ENCODE measurements at regions not wholly inside any gene's neighbourhood (a gene's known extent, or its start where the extent isn't known, plus 50 kb on each side); places are given as distances from the start of the nearest gene placed in this dataset.

DNA sequence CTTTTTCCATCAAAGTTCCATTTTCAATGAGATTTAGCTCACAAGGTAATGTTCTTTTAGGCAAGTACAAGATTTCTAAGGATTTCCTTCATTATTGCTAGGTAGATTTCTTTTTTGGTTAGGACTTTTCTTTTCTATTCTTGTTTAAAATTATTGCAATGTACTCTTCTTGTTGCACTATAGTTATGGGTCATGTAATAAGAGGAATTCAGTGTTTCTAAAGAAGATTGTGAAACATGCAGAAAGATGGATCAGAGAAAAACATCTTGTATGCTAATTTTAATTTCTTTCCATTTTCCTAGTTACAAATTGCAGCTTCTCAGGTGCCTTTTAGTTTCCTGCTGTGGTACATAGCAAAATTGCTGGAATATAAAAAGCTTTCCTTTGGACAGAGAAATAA lies 56.1 kb downstream of the BTG1 start:
- no peak for DNase-seq (ENCODE audit: low read depth in 2 of 2)

DNA sequence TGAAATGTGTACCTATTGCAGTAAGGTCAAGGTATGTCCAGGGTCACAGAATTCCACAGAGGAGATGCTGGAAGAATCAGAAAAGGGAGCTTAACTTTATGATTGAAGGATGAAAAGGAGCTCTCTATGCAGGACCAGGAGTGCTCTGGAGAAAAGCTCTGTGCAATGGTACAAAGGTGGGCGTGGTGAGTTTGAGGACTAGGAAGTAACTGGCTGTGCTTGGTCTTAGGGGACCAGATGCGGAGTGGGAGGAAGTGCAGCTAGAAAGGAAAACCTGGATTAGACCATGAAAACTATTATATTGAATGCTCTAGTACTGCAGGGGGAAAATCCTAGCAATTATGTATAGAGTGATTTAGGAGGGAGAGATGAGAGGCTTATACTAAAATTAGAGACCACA lies 56.8 kb downstream of the BTG1 start:
- DNase-seq (ENCODE audit: low read depth in 2 of 2), result no peak

DNA sequence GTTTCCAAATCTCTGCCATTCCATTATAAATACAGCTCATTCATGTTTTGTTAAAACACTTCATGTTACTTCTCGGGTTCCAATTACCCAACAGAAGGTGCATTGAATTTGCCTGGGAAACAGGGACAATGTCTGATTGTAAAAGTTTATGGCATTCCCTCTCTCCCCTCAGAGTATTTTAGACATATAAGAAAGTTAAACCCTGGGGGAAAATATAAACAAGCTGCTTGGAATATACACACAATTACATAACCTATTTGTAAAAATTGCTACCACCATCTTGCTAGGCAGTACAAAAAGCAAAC lies 60.0 kb downstream of the BTG1 start:
- no peak for DNase-seq (ENCODE audit: low read depth in 2 of 2)

DNA sequence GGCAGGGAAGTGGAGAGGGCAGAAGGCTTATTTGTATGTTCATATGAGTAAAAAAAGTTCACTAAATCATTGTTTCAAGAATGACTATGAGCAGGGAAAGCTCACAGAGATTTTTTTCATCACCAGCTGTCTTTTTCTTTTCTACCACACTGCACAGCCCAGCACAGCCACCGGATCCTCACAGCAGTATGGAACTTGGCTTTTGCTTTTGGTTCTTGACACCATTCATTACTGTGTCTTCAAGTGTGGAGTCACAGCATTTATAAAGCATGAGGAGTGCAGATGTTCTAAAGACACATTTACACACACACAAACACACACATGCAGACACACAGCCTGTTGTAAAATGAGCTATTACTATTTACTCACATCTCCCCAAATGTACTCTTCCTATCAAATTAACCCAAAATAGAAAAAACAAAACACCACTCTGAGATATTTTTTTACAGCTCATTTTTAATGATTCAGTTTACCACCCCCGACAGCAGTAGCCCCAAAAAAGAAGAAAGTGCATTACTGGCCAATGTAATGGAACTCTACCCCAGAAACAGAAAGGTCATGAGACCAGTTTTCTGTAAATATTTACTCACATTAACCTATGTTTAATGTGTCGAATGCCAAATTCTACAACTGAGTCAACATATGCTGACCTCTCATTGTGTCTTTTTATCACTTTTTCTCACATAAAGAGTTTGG lies 60.5 kb downstream of the BTG1 start:
- no peak for DNase-seq (ENCODE audit: low read depth in 2 of 2)

DNA sequence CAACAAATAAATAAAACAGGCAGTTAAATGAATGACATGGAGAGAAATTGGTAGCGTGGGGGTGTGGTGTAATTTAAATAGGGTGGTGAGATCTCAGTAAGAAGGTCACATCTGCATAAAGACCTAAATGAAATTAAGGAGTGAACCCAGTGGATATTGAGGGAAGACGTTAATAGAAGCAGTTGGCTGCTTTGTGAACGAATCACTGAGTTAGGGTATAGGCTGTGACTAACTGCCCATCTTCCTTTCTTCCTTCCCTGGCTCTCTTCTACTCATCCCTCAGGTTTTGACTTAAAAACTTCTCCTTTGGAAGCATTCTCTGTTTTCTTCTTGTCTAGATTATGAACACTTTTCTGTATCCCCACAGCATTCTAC lies 64.7 kb downstream of the BTG1 start:
- no peak for DNase-seq (ENCODE audit: low read depth in 2 of 2)

DNA sequence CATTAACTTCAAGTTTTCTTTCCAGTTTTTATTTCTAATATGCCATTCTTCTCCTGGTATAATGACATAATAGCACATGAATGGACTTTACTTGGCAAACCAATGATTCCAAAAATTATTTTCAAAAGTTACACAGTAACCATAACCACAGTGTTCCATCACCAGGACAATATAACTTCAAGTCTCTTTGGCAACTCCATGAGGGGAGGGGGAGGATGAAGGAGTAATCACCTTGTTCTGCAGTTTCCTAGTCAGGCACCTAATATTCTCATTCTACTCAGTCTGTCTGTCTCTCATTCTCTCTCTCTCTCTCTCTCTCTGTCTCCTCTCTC lies 66.6 kb downstream of the BTG1 start:
- no peak for DNase-seq (ENCODE audit: low read depth in 2 of 2)

DNA sequence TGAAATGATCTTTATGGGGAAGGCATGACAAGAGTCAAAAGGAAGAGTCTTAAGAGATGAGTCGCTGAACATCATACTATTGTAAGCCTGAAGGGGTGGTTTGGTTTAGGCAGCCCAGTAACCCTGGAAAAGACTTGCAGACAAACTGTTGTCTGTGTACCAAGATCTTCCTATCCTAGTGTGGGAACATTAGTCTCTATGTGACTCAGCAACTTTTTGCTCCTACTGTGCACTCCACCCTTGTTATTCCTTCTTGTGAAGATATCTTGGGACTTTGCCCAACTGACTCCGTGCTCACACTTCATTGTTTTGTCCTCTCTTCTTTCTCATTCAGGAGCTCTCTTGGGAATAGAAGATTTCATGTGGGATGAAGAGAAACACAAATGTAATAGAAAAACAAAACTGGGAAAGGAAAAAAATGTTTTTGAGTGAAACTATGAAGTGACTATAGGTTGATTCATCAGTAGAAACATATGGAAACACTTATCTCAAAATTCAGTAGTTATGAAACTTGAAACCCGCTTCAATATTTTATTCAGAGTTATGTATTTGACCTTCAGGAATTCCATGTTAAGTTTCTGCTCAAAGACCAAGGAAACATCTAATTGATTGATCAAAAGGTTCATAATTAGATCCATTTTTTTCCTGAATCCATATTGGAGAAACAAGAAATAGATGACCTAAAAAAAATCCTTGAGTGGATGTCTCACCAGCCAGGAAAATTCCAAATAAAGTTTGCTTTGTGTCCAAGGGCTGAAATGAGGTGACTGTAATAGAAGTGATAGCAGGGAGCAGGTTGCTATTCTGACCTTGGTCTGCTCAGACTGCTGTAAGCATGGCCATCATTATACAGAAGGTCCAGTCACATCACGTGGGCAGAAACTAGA lies 67.2 kb downstream of the BTG1 start:
- no peak for DNase-seq (ENCODE audit: low read depth in 2 of 2)

DNA sequence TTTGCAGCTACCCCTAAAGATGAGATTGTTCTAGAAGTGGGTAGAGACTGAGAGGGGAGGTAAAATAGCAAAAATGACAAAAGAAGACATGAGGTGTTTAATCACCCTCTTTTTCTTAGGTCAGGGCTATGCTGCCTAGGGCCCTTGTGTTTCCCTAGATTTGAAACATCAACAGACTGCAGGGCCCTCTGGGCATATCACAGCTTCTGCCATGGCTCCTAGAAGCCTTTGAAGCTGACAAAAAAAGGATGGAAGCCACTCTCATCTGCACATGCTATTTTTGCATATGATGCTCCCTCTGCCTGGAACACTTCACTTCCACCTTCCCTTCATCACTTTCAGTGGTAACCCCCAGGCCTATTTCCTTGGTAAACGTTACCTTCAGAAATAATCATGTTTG lies 68.1 kb downstream of the BTG1 start:
- no peak for DNase-seq (ENCODE audit: low read depth in 2 of 2)

DNA sequence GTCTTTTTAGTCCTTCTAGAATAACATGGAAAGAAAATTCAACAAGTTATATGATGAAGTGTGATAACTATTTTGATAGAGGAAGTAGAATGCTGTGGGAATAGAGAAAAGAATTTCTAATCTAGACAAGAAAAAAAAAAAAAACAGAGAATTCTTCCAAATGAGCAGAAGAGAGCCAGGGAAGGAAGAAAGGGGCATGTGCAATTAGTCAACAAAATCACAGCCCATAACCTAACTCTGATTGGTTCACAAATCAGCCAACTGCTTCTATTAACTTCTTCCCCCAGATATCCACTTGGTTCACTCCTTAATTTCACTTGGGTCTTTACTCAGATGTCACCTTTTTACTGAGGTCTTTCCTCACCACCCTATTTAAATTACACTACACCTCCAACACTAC lies 69.5 kb downstream of the BTG1 start:
- no peak for DNase-seq (ENCODE audit: low read depth in 2 of 2)

DNA sequence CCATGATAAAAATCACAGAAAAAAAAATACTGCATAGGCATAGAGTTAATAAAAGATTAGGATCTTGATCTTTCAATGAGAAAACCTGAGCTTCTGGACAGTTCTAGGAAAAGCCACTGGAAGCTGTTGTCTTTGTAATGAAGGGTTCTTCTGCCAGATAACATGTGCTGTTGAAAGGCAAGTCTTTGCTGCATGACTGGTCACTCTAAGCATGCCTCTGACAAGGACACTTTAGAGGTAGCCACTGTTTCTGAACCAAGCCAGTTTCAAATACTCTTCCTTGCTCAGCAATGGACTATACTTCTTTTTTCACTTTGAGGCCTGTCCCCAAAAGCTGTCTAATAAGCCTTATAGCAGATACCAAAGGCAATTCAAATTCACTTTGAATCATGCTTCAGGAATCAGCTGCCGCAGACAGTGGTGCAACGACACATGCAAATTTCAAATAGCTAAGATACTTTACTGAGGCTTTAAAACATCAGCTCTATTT lies 70.2 kb downstream of the BTG1 start:
- DNase-seq (ENCODE audit: low read depth in 2 of 2), result no peak

DNA sequence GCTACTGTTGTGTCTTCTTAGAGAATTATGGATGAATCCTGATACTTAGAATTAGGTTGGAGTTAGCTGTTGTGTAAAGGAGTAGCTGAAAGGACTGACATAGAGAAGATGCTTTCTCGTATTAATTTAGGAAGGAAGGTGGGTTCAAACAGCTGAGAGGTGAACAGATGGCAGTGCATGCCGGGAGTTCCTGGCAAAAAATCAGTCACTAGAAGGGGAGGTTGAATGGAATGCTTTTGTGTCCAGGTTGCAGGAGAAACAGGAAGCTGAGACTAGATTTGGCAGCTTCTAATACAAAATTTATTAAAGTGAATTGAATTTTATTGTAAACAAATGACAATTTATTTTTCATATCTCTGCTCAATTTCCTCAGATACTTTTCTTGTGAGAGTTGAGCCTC lies 70.8 kb downstream of the BTG1 start:
- DNase-seq (ENCODE audit: low read depth in 2 of 2), result no peak

DNA sequence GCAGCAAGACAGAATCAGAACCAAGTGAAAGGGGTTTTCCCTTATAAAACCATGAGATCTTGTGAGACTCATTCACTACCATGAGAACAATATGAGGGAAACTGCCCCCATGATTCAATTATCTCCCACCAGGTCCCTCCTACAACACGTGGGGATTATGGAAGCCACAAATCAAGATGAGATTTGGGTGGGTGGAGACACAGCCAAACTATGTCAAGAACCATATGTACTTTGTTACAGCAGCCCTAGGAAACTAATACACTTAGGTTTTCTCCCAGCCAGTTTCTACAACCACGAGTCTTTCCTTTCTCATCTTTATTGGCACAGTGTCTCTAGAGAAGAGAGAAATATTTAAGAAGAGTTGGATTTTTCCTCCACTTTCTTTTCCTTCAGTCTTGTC lies 72.6 kb downstream of the BTG1 start:
- no peak for DNase-seq (ENCODE audit: low read depth in 2 of 2)

DNA sequence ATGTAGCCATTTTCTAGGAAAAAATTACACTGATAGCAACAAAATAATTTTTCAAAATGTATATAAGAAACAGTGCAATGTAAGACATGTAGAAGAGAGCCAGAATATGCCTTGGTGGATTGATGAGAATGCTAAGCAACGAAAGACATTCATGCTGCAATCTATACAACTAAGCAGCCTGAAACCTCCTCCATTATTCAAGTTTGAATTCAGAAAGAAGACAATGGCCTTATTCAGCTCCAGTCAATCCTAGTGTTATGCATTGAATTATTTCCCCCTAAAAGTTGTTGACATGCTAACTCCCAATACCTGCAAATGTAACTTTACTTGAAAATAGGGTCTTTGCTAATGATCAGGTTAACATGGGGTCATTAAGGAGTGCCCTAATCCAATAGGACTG lies 73.5 kb downstream of the BTG1 start:
- no peak for DNase-seq (ENCODE audit: low read depth in 2 of 2)

DNA sequence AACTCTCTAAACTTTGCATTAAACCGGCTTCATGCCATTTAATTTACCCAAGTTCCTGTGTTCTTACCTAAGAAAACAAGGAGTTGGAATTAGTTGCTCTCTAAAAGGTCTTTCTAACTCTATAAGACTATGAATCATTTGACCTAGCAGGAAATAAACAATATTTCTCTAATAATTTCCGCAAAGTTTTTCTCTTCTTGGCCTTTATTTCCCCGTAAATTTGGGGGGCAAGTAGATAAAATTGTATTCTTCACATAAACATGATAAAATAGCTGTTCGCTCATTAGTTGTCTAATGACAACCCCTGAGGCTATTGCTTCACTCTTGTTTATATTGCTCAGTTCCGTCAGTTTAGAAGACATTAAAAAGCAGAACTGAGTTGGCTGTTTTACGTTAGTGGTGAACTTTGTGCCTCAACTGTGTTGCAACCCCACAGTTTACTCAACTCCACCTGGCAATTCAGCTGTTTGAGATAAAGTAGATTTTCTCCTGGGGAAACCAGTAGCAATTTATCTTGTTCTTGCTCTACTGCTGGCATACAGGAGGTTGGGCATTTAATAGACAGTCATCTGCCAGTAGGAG lies 74.7 kb downstream of the BTG1 start:
- DNase-seq (ENCODE audit: low read depth in 2 of 2), result no peak

DNA sequence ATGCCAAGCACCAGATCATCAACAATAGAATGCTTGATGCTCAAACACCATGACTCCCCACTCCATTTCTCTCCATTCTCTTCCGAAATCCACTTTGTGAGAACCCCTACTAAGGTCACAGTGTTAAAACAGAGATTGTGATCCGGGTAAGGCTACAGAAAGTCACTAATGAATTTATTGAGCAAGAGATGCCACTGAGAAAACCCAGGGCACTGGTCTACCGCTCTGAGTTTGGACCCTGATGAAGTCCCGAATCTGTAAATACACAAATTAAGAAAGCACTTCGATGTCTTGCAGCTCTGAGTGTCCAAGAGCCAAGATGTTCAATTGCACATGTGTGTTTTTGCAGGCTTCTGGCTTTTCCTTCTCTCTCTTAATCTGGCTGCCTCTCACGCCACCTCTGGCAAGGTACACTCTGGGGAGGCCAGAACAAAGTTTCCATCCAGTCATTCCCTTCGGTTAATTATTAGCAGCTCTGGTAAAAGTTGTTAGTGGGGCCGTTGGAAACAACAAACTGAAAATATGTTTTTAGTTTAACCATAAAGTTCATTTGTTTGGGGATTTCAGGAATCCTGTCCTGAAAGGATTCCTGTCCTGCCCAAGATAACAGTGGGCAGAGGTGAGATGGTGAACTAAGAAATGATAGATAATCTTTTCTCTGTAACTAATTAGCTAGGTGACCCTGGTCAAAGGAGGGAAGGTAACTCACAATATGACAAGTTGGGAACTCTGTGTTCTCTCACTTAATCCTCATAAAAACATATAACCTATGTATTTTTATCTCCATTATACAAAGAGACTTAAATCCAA lies 75.4 kb downstream of the BTG1 start:
- DNase-seq (ENCODE audit: low read depth in 2 of 2), result no peak

DNA sequence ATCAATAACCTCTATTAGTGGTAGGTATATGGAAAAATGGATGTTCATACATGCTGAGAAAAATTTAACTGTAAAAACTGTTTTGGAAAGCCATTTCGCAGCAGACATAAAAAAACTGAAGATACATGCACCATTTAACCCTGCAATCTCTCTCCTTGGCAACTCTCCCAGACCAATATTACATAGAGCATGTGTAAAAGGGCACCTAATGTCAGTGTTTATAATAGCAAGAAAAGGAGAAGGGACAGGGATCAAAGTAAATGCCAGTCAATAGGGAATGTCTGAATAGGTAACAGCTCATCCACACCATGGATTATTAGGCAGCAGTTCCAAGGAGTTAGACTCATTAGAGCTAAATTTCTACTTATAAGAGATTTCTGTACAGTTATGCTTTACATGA lies 77.2 kb downstream of the BTG1 start:
- no peak for DNase-seq (ENCODE audit: low read depth in 2 of 2)

DNA sequence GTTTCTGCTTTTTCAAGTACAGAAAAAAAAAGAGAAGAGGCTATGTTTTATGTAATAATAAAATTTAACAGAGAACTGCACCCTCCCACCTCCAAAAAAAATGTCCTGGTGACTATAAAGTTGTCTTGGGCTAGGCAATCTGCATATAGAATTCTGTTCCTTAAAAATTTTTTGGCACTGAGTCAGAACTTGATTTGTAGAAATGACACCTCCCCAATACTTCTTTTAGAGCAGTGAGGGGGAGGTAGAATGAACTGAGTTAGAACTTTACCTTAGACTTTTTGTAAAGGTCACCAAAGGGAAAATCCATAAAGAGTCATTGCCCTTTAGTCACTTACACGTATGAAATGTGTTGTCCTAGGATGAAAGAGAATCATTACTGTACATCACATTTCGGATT lies 80.0 kb downstream of the BTG1 start:
- DNase-seq (ENCODE audit: low read depth in 2 of 2), result no peak

DNA sequence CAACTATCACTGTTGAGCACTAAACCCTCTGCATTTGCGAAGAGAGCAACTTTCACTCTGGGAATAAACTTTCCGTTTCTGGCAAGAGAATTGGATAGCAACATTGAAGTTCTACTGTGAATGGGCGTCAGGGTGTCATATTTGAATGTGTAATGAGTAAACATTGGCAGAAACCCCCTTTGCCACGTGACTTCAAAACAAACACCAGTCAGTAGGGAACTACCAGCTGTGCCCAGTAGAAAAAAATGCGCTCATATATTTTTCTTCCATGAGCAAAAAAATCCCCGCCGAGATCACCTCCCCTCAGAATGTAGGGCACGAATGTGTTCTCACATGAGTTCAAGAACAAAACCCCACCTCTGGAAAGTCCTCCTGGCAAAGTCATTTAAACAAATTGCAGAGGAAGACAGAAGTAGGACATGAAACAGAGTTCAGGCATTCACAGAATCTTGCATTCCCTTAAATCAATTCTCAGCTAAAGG lies 80.6 kb downstream of the BTG1 start:
- no peak for DNase-seq (ENCODE audit: low read depth in 2 of 2)

DNA sequence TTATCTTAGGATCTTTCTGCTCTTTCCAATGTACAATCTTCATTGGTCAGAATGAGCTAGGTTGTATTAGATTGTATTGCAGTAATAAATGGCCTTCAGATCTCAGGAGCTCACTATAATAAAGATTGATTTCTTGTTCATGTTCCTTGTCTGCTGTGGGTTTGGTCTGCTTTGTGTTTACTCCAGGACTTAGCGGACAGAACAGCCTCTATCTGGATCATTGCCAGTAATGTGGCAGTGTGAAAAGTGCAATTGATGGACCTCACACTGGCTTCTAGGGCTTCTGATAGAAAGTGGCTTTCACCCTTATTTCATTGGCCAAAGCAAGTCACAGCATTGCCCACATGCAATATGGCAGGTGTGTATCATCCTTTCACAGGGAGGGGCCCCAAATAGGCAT lies 81.2 kb downstream of the BTG1 start:
- DNase-seq (ENCODE audit: low read depth in 2 of 2), result no peak

DNA sequence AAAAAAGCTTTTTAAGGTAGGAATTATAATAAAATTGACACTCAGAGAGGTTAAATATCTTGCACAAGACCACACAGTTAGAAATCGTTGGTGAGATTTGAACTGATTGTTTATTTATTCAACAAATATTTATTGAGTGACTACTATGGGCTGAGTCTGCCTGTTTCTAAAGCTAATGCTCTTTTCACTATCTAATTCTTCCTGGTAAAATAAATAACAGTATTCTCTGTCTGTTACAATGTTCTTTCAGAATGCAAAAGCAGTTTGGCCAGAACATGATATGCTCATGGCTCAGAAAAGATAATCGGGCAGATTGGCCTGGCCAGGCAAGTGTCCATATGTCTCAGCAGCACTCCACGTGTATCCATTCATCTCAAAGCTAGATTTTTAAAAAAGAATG lies 82.0 kb downstream of the BTG1 start:
- DNase-seq (ENCODE audit: low read depth in 2 of 2), result no peak

DNA sequence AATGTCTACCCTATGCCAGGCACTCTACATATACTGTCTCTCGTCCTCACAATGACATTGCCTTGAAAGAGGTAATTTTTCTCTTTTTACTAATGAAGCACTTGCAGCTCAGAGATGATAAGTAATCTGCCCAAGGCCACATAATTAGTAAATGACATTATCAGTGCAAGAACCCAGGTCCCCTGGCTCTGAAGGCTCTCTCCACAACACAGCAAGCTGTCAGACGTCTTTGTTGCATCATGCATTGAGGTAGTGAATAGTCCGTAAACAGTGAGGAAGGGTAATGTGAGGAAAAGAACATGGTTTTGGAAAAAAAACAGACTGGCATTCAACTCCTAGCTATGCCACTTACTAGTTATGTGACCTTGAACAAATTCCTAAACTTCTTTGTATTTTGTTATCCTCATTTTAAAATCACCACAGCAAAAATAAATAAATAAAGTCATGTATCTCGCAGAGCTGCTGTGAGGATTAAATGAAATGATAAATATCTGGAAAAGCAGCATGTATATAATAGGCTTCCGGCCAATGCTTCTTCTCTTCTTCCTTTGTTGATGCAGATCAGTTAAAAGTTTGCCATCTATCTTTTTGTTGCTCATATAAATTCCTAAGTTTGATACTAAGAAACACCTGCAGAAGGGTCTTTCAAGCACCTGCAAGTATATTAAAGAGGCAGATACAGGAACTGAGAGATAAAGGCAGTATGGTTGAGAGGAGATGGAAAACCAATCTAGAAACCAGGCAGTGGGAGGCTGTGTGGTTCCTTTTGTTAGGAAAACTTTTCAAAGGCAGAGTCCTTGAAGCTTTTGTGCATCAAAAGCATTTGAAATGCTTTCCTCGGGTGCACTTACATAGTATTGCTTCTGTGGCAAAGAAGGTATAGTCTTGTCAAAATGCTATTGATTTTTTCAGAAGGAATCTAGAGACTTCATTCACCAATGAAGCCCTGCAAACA lies 82.8 kb downstream of the BTG1 start:
- no peak for DNase-seq (ENCODE audit: low read depth in 2 of 2)

Measured in stimulated activated CD8-positive, alpha-beta memory T cell treated with anti-CD3 and anti-CD28 coated beads, Interleukin-7, amount 100 ng/mL, for 4 hours (primary cell).